H4 (cell line): ENCODE measurements at regions not wholly inside any gene's neighbourhood (a gene's known extent, or its start where the extent isn't known, plus 50 kb on each side); places are given as distances from the start of the nearest gene placed in this dataset.
"Not testable (repeated sequence)": the region's sequence is repeated elsewhere in the genome, so short reads cannot be mapped to it uniquely, and the experiment has no call there.

Source experiments
- DNase-seq: peaks from one replicate; pipeline ENCODE4 v3.0.0-alpha.2; 2015; ENCODE audit warnings: low spot score

DNA sequence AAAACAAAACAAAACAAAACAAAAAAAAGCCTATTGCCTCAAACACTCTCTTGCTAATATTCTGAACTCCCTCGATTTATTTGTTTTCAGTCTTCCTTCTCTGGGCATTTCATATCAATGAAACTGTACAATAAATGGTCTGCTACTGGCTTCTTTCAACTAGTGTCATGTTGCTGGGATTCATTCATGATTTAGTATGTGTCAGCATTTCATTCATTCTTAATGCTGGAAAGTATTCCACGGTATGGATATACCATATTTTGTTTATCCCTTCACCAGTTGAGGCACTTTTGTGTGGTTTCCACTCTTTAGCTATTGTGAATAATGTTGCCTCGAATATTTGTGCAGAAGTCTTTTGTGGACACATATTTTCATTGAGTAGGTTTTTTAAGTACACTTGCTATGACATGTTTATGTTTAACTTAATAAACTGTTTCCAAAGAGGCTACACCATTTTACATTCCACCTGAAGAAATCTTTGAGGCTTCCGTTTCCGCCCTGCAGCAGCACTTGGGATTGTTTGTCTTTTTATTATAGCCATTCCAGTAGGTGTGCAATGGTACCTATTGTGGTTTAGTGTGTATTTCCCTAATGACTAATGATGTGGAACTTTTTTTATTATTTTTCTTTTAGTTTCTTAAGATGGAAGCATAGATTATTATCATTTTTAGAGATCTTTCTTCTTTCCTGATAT is 543.6 kb upstream of the SOX11 start:
- no peak for DNase-seq

DNA sequence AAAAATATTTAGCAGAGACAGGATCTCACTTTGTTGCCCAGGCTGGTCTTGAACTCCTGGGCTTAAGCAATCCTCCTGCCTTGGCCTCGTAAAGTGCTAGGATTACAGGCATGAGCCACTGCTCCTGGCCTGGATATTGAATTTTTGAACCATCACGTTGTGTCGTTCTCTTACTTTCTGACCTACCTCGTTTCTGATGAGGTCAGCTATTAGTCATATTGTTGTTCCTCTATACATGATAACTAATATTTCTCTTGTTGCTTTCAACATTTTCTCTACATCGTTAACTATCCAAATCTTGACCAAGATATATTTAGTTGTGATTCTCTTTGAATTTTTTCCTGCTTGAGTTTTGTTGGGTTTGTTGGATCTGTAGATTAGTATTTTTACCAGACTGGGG is 541.3 kb upstream of the SOX11 start:
- no peak for DNase-seq

GRCh38 chr2:5164776-5165525 is 527.2 kb upstream of the SOX11 start:
- DNase-seq, result no peak

- no peak for DNase-seq
These were observed 519.3 kb upstream of the SOX11 start for GRCh38 chr2:5172923-5173322.

- no peak for DNase-seq
These were observed 518.2 kb upstream of the SOX11 start for GRCh38 chr2:5173876-5174535.

- no peak for DNase-seq
These were observed 517.0 kb upstream of the SOX11 start for GRCh38 chr2:5175231-5175630.

GRCh38 chr2:5176764-5177163 is 515.4 kb upstream of the SOX11 start:
- no peak for DNase-seq

DNA sequence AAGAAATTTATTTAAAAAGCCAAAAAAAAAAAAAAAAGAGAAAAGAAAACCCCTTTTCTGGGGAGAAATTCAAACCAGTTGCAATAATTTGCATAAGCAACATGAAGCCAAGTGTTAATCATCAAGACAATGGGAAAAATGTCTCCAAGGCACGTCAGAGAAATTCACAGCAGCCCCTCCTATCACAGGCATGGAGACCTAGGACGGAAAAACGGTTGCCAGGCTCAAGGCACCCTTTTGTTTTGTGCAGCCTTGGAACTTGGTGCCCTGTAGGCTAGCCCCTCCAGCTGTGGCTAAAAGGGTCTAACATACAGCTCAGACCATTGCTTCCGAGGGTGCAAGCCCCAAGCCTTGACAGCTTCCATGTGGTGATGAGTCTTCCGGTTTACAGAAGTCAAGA is 509.2 kb upstream of the SOX11 start:
- DNase-seq, result no peak

- no peak for DNase-seq
These were observed 504.9 kb upstream of the SOX11 start for GRCh38 chr2:5187283-5187682.

- DNase-seq, result no peak
These were observed 503.5 kb upstream of the SOX11 start for GRCh38 chr2:5188636-5189035.

- no peak for DNase-seq
These were observed 502.2 kb upstream of the SOX11 start for GRCh38 chr2:5190023-5190422.

DNA sequence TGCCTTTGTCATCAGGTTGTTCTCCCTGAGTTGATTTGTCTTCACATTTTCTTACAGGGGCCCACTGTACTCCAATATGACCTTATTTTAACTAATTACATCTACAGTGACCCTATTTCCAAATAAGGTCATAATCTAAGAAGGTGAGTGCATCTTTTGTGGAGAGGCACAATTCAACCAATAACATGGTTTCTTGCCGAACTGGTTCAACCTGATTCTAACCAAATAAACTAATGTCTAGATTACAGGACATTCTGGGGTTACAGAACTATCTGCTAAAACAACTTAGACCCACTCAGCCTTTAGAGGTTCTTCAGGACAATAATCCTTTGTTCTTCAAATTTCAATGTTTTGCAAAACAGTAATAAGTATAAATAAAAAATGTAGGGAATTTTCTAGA is 496.5 kb upstream of the SOX11 start:
- no peak for DNase-seq

GRCh38 chr2:5203134-5203755 is 488.9 kb upstream of the SOX11 start:
- no peak for DNase-seq

GRCh38 chr2:5206742-5207141 is 485.4 kb upstream of the SOX11 start:
- DNase-seq, result not testable (repeated sequence)

GRCh38 chr2:5215989-5216607 is 476.1 kb upstream of the SOX11 start:
- DNase-seq, result no peak

DNA sequence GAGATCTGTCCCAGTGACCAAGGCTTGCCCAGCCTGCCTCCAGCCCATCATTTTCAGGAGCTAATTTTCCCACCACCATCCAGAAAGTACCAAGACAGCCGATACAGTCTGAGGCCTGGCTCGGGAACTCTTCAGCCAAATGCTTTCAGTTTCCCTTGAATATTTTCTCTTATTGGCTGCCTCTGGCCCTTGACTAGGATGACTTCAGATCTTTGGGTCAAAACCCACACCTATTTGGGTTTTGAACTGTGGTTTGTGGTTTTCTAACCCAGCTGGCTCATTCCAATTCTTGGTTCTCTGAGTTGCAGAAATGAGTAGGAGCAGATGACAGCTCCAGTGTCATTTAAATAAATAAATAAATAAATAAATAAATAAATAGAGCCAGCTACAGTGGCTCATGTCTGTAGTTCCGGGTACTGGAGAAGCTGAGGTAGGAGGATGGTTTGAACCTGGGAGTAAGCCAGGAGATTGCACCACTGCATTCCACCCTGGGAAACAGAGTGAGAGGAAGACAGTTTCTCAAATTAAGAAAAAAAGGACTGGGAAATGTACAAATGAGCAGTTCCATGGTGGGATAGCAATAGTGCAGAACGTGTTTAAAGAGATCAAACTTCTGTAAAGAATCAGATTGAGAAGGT is 465.0 kb upstream of the SOX11 start:
- peak; percentile 11 for DNase-seq

GRCh38 chr2:5229574-5229973 is 462.6 kb upstream of the SOX11 start:
- DNase-seq, result no peak

- DNase-seq, result no peak
These were observed 461.7 kb upstream of the SOX11 start for GRCh38 chr2:5230444-5230843.

- DNase-seq, result no peak
These were observed 461.3 kb upstream of the SOX11 start for GRCh38 chr2:5230855-5231254.

- DNase-seq, result no peak
These were observed 460.9 kb upstream of the SOX11 start for GRCh38 chr2:5231287-5231686.

DNA sequence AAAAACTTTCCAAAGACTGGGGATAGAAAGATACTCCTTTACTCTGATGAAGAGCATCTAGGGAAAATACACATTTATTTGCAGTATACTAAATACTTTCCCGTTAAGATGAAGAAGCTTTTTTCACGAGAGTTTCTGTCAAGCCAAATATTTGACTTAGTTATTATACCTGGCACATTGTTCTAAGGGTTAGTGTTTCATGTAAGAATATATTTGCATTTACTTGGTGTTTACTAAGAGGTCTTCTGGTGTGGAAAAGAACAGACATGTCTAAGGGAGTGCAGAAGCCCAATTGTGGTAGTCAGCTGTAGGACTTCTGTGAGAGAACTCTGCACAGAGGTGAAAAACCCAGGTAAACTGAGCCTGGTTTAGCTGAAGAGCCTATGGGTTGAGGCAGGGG is 457.6 kb upstream of the SOX11 start:
- no peak for DNase-seq

DNA sequence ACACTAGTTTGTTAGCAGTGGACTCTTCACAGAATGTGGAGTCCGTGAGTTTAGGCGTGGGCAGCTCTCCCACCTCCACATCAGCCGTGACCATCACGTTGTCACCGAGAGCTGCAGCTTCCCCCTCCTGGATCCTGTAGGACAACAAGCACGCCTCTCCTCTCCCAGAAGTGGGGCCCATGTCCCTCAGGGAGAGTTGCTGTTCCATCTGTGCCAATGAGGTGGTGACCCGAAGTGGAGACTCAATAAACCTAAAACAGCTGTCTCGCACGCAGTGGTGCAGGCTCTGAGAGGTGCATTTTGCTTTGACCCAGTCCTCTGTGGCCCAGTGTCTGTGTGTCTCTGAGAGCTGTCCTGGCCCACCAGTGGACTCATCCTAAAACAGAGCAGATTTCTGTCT is 456.5 kb upstream of the SOX11 start:
- DNase-seq, result no peak
